GM19351 (cell line): ENCODE measurements at regions not wholly inside any gene's neighbourhood (a gene's known extent, or its start where the extent isn't known, plus 50 kb on each side); places are given as distances from the start of the nearest gene placed in this dataset.

Source experiments
- ATAC-seq: cut with Tn5 transposase; IDR thresholded peaks from one replicate; pipeline ENCODE4 v1.9.1; 2021; ENCODE audit warnings: mild to moderate bottlenecking, moderate library complexity; ENCODE audit not compliant: unreplicated experiment

DNA sequence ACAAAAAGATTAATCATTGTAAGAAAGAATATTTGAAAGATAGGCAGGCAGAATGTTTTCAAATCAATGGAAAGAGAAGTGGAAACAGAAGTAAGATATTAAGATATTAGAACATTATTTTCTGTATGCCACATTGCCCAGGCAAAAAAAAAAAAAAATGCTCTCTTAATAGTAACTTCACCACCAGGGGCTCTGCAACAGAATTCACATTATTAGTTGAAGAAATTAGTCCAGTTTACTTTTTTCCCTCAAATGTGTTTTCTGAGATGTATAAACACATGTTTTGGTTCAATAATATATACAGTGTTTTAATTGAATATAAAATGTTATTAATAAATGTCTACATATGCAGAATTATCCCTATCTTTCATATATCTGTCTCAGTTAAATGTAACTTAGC lies 78.0 kb upstream of the ADAD1 start:
- no peak for ATAC-seq

GRCh38 chr4:122305853-122306252 lies 73.0 kb upstream of the ADAD1 start:
- no peak for ATAC-seq

GRCh38 chr4:122309988-122310626 lies 68.7 kb upstream of the ADAD1 start:
- ATAC-seq, result no peak

DNA sequence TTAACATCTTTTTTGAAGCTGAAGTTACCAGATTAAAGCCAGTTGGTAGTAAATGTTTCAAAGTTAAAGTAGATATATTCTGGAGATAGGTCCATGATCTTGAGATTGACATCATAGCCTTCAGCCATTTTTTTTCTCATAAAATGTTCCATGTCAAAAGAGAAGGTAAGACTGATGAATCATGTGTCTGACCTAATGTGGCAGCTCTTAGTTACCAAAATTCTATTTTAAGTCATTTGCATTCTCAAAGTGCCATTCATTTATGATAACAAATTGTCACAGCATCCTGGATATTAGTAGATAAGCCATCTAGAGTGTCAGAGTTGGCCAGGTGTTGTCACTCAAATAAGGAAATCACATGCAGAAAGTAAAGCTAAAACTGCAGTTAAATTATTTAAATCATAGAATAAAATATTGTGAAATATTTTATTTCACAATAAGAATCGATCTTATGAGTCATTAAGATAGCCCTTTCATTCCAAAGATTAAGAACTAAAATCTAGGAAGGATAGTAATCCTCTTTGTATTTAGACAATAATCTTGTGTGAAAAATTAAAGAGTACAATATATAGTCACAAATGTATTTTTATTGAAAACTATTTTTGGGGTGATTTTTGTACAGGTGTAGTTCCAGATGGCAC lies 65.7 kb upstream of the ADAD1 start:
- ATAC-seq, result no peak

- no peak for ATAC-seq
Observed at GRCh38 chr4:122326908-122327307, 51.9 kb upstream of the ADAD1 start.

- no peak for ATAC-seq
Observed at GRCh38 chr4:122328893-122329292, 49.9 kb upstream of the ADAD1 start.
